ENCODE measurements at regions not wholly inside any gene's neighbourhood (a gene's known extent, or its start where the extent isn't known, plus 50 kb on each side); places are given as distances from the start of the nearest gene placed in this dataset.

- Histone ChIP-seq H3K4me3 (replicated peaks in 1 of 3; ENCODE audit: insufficient read depth in 1 of 3, low read depth in 2 of 3, low read length in 3 of 3) (no peak overlapping the region), H3K9me3 (ENCODE audit: low read length) (no peaks in the 10 kb centered on the region), H4K20me1 (ENCODE audit: insufficient read depth, low read length) (no peaks in the 10 kb centered on the region), H3K4me2 (ENCODE audit: low read depth, low read length) (no peak overlapping the region), H3K27me3 (ENCODE audit: control insufficient read depth in 1 of 2, insufficient read depth in 2 of 2, low read length in 2 of 2) (no peaks in the 10 kb centered on the region; a peak in 2 of 5 replicates), H3K79me2 (ENCODE audit: insufficient read depth, low read length) (no peaks in the 10 kb centered on the region), H3K27ac (ENCODE audit: extremely low read length, insufficient read depth, low read length) (no peak overlapping the region), H3K9ac (ENCODE audit: insufficient read depth, low read depth, low read length) (no peak overlapping the region), H2AFZ (ENCODE audit: low read length) (no peak overlapping the region), H3K4me1 (ENCODE audit: insufficient read depth, low read length) (no peaks in the 10 kb centered on the region), H3K36me3 (replicated peaks in 1 of 2; ENCODE audit: control insufficient read depth in 1 of 2, insufficient read depth in 2 of 2, low read length in 2 of 2) (no peaks in the 10 kb centered on the region)
- ChIA-PET CTCF (ENCODE audit: low intra/inter-chr PET ratio, low total read pairs) (no interaction called here), POLR2A (interaction anchor here (0.7 kb wide), 1 partner anchor 44 kb away, joined by 3 read pairs; no protein-coding TSS in a partner anchor)
- FAIRE-seq (no peak), ATAC-seq (no peak), DNase-seq (ENCODE audit: low spot score) (no peak)
- in situ Hi-C loops (cut with HindIII; ENCODE audit: extremely low pct_ligation_motif_present, low pct_unique_long_range_greater_than_20kb): no loop called here
- no peak for TF ChIP-seq NR1H2 (CRISPR knock-in tag; IDR thresholded peaks at IDR 0.05; ENCODE audit: borderline replicate concordance, low read depth)
- no peak for TF ChIP-seq THAP11 (CRISPR knock-in tag; IDR thresholded peaks at IDR 0.05)
- TF ChIP-seq KAT2B (IDR thresholded peaks at IDR 0.05; ENCODE audit: borderline replicate concordance, low read depth, low read length): no peak
- 0 out of 2 replicates have a peak, but pooled peaks have one; percentile 16 for TF ChIP-seq FOXA1 (IDR thresholded peaks at IDR 0.05)
- TF ChIP-seq FOXA1 (CRISPR knock-in tag; IDR thresholded peaks at IDR 0.05): no peak
- 0 out of 2 replicates have a peak, but pooled peaks have one; percentile 32 for TF ChIP-seq ZNF512 (CRISPR knock-in tag; IDR thresholded peaks at IDR 0.05)
- 0 out of 2 replicates have a peak, but pooled peaks have one; percentile 89 for TF ChIP-seq NONO (IDR thresholded peaks at IDR 0.05)
- TF ChIP-seq NONO (CRISPR knock-in tag; conservative IDR thresholded peaks at IDR 0.05): no peak
- TF ChIP-seq PCBP2 (optimal IDR thresholded peaks at IDR 0.05; ENCODE audit: low read depth, low read length, poor library complexity, severe bottlenecking): peak; percentile 79
- 0 out of 2 replicates have a peak, but pooled peaks have one; percentile 6 for TF ChIP-seq MNT (IDR thresholded peaks at IDR 0.05)
- 0 out of 2 replicates have a peak, but pooled peaks have one; percentile 27 for TF ChIP-seq FOXK2 (IDR thresholded peaks at IDR 0.05)
- 0 out of 2 replicates have a peak, but pooled peaks have one; percentile 5 for TF ChIP-seq FOXP1 (IDR thresholded peaks at IDR 0.05)
- TF ChIP-seq FOXP1 (CRISPR knock-in tag; IDR thresholded peaks at IDR 0.05): no peak
- 0 out of 2 replicates have a peak, but pooled peaks have one; percentile 73 for TF ChIP-seq SOX6 (IDR thresholded peaks at IDR 0.05)
- no peak for TF ChIP-seq SOX6 (CRISPR knock-in tag; IDR thresholded peaks at IDR 0.05)
- TF ChIP-seq RAD51 (IDR thresholded peaks at IDR 0.05; ENCODE audit: borderline replicate concordance): 0 out of 2 replicates have a peak, but pooled peaks have one; percentile 8
- no peak for TF ChIP-seq FOXJ3 (CRISPR knock-in tag; IDR thresholded peaks at IDR 0.05; ENCODE audit: borderline replicate concordance)
- TF ChIP-seq ZHX1 (CRISPR knock-in tag; IDR thresholded peaks at IDR 0.05; ENCODE audit: low read depth): no peak
- TF ChIP-seq HNRNPK (IDR thresholded peaks at IDR 0.05; ENCODE audit: low read depth, low read length, poor library complexity, severe bottlenecking): peak; percentile 4
- TF ChIP-seq IKZF1 (IDR thresholded peaks at IDR 0.05): 0 out of 2 replicates have a peak, but pooled peaks have one; percentile 68
- BruUV-seq (replicated peaks): no TSS peak
- intact Hi-C loops (cut with micrococcal nuclease; ENCODE audit: unreplicated experiment): no loop called here
- 25% methylated on average over 11 of the region's 11 CpGs for WGBS (ENCODE audit: low lambda C conversion rate)
Observed at GRCh38 chr6:150308812-150309645, 59.8 kb upstream of the IYD start.
